CD4-positive, alpha-beta T cell treated with Interleukin-4 for 1 hour (primary cell): ENCODE measurements at regions not wholly inside any gene's neighbourhood (a gene's known extent, or its start where the extent isn't known, plus 50 kb on each side); places are given as distances from the start of the nearest gene placed in this dataset.
"Not testable (repeated sequence)": the region's sequence is repeated elsewhere in the genome, so short reads cannot be mapped to it uniquely, and the experiment has no call there.

ENCODE experiments used
- DNase-seq, 2 donors: peaks; one replicate each; pipeline ENCODE4 v3.0.0-alpha.2; 2020 to 2022

DNA sequence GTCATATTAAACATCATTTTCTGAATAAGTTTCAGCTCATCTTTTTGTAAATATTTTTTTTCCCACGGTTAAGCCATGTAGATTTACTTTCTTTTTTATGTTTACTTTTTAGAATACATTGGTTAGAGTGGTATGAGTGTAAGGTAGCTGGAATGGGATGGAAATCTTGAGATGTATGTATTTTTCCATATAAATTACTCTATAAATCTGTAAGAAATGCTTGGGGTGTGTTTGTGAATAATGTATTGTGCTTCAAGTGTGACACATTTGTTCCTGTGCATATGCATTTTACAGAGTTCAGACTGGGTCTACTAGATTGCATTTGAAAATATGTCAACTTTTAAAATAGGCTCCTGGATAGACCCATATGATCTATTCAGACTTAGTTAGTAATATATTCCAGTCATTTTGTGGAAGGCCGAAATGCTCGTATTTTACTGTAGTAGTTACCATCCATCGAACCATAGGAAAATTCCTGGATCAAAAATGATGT, 756.8 kb downstream of the RAPGEF2 start:
- DNase-seq: no peak

GRCh38 chr4:159860945-159861344, 758.1 kb downstream of the RAPGEF2 start:
- DNase-seq: no peak

DNA sequence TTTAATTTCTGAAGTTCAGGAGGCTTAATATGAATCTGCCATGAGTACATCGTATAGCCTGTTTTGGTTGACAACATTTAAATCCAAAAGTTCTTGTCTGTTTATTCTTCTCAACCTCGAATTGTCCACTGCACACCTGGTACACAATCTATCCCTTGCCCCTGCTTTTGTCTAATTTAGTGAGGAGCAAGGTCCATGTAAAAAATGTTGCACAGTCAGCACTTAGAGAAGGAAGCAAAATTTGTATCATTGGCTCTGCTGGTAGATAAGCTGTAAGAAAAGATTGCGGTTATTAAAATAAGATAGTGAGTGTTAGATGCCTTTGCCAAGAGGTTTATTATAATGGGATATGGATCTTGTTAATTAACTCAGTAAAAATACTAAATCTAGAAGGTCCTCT, 761.5 kb downstream of the RAPGEF2 start:
- DNase-seq: no peak

- no peak for DNase-seq
Observed at GRCh38 chr4:159867673-159868072, 764.8 kb downstream of the RAPGEF2 start.

DNA sequence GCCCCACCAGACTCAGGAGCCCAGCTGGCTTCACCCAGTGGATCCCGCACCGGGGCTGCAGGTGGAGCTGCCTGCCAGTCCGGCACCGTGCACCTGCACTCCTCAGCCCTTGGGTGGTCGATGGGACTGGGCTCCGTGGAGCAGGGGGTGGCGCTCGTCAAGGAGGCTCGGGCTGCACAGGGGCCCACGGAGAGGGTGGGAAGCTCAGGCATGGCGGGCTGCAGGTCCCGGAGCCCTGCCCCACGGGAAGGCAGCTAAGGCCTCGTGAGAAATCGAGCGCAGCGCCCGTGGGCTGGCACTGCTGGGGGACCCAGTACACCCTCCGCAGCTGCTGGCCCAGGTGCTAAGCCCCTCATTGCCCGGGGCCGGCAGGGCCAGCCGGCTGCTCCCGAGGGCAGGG, 766.1 kb downstream of the RAPGEF2 start:
- not testable (repeated sequence) for DNase-seq

GRCh38 chr4:159871141-159871540, 768.3 kb downstream of the RAPGEF2 start:
- no peak for DNase-seq

GRCh38 chr4:159881158-159881557, 778.3 kb downstream of the RAPGEF2 start:
- DNase-seq: no peak

GRCh38 chr4:159884989-159885388, 782.1 kb downstream of the RAPGEF2 start:
- DNase-seq: no peak

DNA sequence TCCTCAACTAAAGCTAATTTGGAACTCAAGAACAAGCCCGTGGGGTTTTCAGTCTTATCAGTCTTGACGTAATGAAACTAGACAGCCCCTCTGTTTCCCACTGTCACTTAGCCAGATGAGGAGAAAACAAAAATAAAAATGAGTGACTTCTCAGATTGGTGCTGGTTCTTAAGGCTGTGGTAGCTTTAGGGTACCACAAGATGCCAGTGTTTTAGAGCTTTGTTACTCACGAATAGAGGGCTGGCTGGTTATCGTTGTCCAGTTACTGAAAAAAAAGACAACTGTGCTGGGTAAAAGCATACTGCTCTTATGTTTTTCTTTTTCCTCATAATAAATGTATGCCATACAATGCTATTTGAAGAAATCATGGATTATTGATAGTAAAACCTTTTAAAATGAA, 796.7 kb downstream of the RAPGEF2 start:
- DNase-seq: no peak

DNA sequence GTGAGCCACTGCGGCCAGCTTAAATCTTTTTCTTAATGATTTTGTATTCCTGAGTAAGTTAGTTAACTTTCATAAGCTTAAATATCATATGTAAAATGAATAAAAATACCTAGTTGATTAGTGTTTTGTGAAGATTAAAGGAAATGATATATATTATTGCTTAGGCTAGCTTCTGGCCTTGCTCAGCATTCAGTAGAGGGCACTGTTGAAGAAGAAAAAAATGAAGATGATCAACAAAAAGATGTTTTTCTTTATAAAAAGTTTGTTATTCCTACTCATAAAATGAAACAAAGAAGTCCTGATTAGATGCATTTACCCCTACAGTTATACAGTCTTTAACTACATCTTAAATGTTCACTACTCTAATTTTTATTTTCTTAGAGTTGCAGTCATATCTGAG, 797.7 kb downstream of the RAPGEF2 start:
- no peak for DNase-seq

DNA sequence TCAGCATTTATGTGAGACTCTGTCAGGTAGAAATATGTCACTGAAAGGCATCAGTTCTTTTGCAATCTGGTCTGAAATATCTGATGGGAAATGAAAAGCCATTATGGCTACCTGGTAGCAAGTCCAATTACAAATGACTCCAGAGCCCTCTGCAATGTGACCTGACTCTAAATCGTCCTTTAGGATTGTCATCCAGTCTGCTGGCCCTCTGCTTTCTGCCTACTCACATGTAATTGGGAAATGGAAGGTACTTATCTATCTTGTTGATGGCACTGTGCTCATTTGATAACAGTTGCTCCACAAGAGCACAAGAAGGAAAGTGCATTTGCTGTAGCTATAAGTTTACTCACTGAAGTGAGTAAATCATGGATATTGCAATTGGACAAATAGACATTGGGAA, 799.8 kb downstream of the RAPGEF2 start:
- DNase-seq: no peak

GRCh38 chr4:159904906-159905305, 802.0 kb downstream of the RAPGEF2 start:
- no peak for DNase-seq

DNA sequence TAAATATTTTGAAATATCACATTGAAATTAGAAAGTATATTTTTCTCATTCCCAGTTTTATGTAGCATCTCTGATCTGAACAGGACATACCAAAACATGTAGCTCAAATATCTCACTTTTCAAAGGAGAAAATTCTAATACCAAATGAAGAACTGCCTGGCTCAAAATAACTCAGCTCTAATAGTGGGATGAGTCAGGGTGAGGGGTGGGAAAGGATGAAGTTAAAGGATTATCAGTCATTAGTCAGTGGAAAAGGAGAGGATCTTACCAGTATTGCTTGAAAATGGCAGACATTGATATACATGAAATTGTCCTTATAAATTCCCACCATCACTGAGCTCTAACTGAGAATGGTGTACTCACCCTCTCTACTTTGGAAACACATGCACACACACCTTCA, 803.2 kb downstream of the RAPGEF2 start:
- no peak for DNase-seq

DNA sequence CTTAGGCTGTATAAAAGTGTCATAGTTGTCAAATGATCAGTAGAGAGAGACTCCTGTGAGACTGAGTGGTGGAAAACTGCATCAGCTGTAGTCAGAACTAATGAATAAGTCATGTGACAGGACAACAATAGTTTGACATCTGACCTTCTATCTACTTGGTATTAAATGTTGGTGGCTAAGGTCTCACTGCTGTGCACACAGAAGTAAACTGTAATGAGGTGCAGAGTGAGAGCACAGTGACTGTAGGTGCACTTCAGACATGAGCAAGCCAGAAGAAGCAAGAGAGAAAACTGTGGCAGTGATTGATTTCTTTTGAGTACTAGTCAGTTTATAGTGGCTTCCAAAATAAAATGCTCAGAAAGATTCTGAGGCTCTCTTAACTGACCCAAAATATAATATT, 803.6 kb downstream of the RAPGEF2 start:
- no peak for DNase-seq

GRCh38 chr4:159910721-159911120, 807.8 kb downstream of the RAPGEF2 start:
- no peak for DNase-seq

DNA sequence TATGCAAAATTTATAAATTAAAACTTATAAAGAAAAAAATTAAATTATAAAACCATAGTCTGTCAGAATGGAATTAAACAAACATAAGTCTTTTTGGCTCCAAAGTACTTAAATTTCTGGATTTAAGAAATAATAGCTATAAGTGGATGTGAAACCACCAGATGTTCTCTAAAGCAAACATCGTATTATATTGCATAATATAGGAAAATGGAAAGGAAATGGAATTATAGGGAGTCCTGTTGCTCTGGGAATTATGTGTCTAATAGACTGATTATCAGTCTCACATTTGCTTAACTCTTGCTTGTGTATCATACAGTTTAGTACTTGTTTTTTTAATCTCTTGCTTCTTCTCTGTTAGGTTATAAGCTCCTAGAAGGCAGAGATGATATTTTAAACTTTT, 819.2 kb downstream of the RAPGEF2 start:
- no peak for DNase-seq

DNA sequence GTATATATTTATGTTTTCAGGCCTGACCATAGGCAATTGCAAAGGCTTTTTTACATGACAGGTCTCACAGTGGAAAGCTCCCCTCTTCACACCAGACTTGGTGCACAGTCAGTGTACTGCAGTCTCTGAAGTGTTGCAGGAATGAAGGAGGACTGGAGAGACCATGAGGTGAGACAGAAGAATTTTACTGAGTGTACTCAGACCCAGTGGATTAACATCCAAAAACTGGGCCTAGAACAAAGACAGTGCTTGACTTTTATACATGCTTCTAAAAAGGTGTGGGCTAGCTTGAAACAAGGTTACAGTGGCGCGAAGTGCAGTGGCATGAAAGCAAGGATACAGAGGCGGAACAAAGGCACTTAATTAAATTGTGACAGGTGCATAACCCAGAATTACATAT, 822.9 kb downstream of the RAPGEF2 start:
- no peak for DNase-seq

DNA sequence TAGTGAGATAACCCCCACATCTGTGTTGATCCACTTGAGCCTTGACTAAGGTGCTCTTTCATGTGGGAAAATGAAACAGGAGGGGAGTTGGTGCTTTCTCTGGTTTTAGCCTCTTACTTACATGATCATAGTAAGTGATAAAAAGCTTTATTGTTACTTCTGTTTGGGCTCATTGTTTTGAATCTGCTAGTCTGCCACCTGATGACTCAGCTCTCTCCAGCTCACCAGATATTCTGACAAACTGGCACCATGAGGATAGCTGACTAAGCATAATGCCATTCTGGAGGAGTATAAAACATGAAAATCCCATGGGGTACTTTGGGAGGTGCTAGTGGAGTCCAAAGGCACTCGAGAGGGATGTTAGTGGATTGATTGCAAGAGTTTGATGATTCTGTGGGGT, 824.0 kb downstream of the RAPGEF2 start:
- no peak for DNase-seq

GRCh38 chr4:159927781-159928180, 824.9 kb downstream of the RAPGEF2 start:
- no peak for DNase-seq

DNA sequence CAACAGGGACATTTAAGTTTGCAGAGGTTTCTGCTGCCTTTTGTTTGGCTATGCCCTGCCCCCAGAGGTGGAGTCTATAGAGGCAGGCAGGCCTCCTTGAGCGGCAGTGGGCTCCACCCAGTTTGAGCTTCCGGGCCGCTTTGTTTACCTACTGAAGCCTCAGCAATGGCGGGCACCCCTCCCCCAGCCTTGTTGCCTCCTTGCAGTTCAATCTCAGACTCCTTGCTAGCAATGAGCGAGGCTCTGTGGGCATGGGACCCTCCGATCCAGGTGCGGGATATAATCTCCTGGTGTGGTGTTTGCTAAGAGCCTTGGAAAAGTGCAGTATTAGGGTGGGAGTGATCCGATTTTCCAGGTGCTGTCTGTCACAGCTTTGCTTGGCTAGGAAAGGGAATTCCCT, 831.7 kb downstream of the RAPGEF2 start:
- not testable (repeated sequence) for DNase-seq

- no peak for DNase-seq
Observed at GRCh38 chr4:159937595-159937994, 834.7 kb downstream of the RAPGEF2 start.

GRCh38 chr4:159939681-159940080, 836.8 kb downstream of the RAPGEF2 start:
- DNase-seq: not testable (repeated sequence)

- no peak for DNase-seq
Observed at GRCh38 chr4:159941076-159941475, 838.2 kb downstream of the RAPGEF2 start.

DNA sequence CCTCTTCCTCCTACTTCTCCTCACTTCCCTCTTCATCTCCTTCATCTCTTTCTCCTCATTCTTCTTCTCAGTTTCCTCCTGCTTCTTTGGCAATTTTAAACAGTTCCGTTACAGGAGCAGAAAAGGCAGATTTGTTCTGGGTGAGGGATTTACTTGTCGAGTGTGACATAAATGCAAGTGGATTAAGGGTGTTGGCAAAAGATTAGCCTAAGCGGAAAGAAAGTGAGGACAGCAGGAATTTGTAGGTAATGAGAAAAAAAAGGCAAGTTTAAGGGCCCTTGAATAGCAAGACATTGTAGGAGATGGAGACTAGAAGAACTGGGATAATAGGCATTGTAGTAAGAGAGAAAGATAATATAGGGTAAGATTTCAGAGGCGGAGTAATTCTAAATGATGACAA, 841.6 kb downstream of the RAPGEF2 start:
- no peak for DNase-seq

- no peak for DNase-seq
Observed at GRCh38 chr4:159946983-159947615, 844.2 kb downstream of the RAPGEF2 start.
